K562 (cell line): ENCODE measurements at regions not wholly inside any gene's neighbourhood (a gene's known extent, or its start where the extent isn't known, plus 50 kb on each side); places are given as distances from the start of the nearest gene placed in this dataset.
A peak's percentile ranks its signal among the peaks of the same experiment; 100 is the strongest.

Experiments
- BRCA1 ChIP-seq, 2 experiments: fragments of 450-650 bp in 1 of 2; sonication (generic) in 1 of 2; formaldehyde crosslinking in 1 of 2; IDR thresholded peaks; 2 replicates each; pipeline versions ENCODE4 v1.5.0 to v1.6.1; 2017 to 2020; ENCODE audit warnings: mild to moderate bottlenecking in 1 of 2, missing genetic modification reagents in 1 of 2
- CTBP1 ChIP-seq: fragments of 450-650 bp; IDR thresholded peaks from 2 replicates; pipeline ENCODE4 v1.6.1; 2016; ENCODE audit warnings: borderline replicate concordance
- EZH2 ChIP-seq: IDR thresholded peaks from 2 replicates; pipeline ENCODE4 v1.6.1; 2012; ENCODE audit warnings: low read depth, mild to moderate bottlenecking, inconsistent platforms, low read length, borderline replicate concordance
- LCOR ChIP-seq: sonication (generic); formaldehyde crosslinking; IDR thresholded peaks from 2 replicates; pipeline ENCODE4 v1.8.0; 2022; ENCODE audit warnings: mild to moderate bottlenecking, missing genetic modification reagents
- MYC ChIP-seq, 2 experiments: fragments of 250-450 bp in 1 of 2; sonication (Bioruptor Pico) in 1 of 2; IDR thresholded peaks; 2 replicates each; pipeline versions ENCODE4 v1.5.1 to v1.6.1; 2012 to 2021; ENCODE audit warnings: low read depth in 2 of 2, borderline replicate concordance in 1 of 2, improper control_type of control experiment in 1 of 2, low read length in 1 of 2, mild to moderate bottlenecking in 1 of 2, moderate library complexity in 1 of 2
- NFXL1 ChIP-seq: fragments of 450-650 bp; formaldehyde crosslinking; IDR thresholded peaks from 2 replicates; pipeline ENCODE4 v1.4.0; 2021; ENCODE audit warnings: mild to moderate bottlenecking
- PTRF ChIP-seq: fragments of 450-650 bp; IDR thresholded peaks from 2 replicates; pipeline ENCODE4 v1.6.1; 2016; ENCODE audit warnings: mild to moderate bottlenecking, missing genetic modification characterization, missing compliant biosample characterization
- RBM14 ChIP-seq: fragments of 200-400 bp; formaldehyde crosslinking; IDR thresholded peaks from 2 replicates; pipeline ENCODE4 v1.6.1; 2018; ENCODE audit warnings: low read depth, mild to moderate bottlenecking, low read length, moderate library complexity, borderline replicate concordance; ENCODE audit not compliant: insufficient read depth
- RBM22 ChIP-seq: fragments of 200-400 bp; formaldehyde crosslinking; IDR thresholded peaks from 2 replicates; pipeline ENCODE4 v1.6.1; 2018; ENCODE audit warnings: low read length, low read depth; ENCODE audit not compliant: poor library complexity, severe bottlenecking
- SMARCE1 ChIP-seq: fragments of 450-650 bp; IDR thresholded peaks from 2 replicates; pipeline ENCODE4 v1.7.1; 2016; ENCODE audit warnings: mild to moderate bottlenecking
- ZNF668 ChIP-seq: fragments of 250-450 bp; sonication (Bioruptor Pico); IDR thresholded peaks from 2 replicates; pipeline ENCODE4 v1.8.0; 2022; ENCODE audit warnings: mild to moderate bottlenecking, inconsistent platforms
- TF ChIP-seq, protein P1 (sequence below), 2 experiments: fragments of 450-650 bp; IDR thresholded peaks; 2 replicates each; pipeline ENCODE4 v1.6.1; 2018; ENCODE audit warnings: mild to moderate bottlenecking in 2 of 2, low read depth in 1 of 2; ENCODE audit not compliant: partially characterized antibody in 2 of 2
- TF ChIP-seq, protein P2 (sequence below), 2 experiments: fragments of 450-650 bp in 1 of 2; sonication (generic) in 1 of 2; formaldehyde crosslinking; conservative IDR thresholded peaks; 2 replicates each; pipeline versions ENCODE4 v1.4.0 to v1.8.1; 2020 to 2022; ENCODE audit warnings: mild to moderate bottlenecking in 1 of 2, missing genetic modification reagents in 1 of 2

DNA sequence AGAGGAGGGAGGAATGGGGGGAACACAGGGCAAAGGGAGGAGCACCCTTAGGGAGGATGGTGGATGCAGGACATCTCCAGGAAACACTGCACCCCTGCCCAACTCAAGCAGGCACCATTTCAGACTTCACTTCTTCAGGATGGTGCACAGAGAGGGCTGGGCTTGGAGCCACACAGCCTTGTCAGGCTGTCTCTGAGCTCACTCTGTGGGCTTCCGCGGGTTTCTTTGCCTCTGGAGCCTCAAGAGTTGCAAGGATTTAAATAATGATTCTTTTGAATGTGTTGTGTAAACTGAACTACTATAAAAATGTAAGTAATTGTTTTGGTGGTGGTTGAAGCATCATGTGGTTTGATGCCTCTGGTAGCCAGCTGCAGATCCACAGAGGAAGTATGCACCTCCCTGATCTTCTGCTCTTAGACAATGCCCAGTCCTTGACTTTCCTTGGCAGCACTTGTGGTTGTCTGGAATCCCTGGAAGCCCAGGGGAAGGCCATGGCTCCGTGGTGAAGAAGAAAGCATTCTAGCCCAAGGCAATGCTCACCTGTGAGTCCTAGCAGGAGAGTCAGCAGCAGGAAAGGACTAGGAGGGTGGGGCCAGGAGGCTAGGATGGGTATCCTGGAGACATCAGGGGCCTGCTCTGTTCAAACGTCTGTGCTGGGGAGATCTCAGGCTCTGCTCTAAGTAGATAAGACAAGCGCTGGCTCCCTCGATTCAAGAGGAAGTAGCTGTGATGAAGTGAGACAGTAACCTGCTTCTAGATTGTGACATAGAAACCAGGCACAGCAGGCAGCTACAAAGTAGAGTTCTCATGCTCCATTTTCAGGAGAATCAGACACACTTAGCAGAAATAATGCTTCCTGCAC, 50.2 kb upstream of the SIRPG start (continued):
- no peak for TF ChIP-seq BRCA1 (IDR thresholded peaks at IDR 0.05)
- no peak for TF ChIP-seq BRCA1 (CRISPR knock-in tag; IDR thresholded peaks at IDR 0.05)
- no peak for TF ChIP-seq MYC (IDR thresholded peaks at IDR 0.05; ENCODE audit: low read depth, low read length)
- TF ChIP-seq MYC (CRISPR knock-in tag; IDR thresholded peaks at IDR 0.05; ENCODE audit: borderline replicate concordance, low read depth) = no peak
- TF ChIP-seq NFXL1 (CRISPR knock-in tag) = no peak
- no peak for TF ChIP-seq ZNF668 (CRISPR knock-in tag)
- no peak for TF ChIP-seq PTRF (tag)
- no peak for TF ChIP-seq RBM14
- TF ChIP-seq CTBP1 = peak; percentile 54; the same call in 1 of the 2 replicates
- TF ChIP-seq, protein P1, sequence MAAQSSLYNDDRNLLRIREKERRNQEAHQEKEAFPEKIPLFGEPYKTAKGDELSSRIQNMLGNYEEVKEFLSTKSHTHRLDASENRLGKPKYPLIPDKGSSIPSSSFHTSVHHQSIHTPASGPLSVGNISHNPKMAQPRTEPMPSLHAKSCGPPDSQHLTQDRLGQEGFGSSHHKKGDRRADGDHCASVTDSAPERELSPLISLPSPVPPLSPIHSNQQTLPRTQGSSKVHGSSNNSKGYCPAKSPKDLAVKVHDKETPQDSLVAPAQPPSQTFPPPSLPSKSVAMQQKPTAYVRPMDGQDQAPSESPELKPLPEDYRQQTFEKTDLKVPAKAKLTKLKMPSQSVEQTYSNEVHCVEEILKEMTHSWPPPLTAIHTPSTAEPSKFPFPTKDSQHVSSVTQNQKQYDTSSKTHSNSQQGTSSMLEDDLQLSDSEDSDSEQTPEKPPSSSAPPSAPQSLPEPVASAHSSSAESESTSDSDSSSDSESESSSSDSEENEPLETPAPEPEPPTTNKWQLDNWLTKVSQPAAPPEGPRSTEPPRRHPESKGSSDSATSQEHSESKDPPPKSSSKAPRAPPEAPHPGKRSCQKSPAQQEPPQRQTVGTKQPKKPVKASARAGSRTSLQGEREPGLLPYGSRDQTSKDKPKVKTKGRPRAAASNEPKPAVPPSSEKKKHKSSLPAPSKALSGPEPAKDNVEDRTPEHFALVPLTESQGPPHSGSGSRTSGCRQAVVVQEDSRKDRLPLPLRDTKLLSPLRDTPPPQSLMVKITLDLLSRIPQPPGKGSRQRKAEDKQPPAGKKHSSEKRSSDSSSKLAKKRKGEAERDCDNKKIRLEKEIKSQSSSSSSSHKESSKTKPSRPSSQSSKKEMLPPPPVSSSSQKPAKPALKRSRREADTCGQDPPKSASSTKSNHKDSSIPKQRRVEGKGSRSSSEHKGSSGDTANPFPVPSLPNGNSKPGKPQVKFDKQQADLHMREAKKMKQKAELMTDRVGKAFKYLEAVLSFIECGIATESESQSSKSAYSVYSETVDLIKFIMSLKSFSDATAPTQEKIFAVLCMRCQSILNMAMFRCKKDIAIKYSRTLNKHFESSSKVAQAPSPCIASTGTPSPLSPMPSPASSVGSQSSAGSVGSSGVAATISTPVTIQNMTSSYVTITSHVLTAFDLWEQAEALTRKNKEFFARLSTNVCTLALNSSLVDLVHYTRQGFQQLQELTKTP (IDR thresholded peaks at IDR 0.05; ENCODE audit: low read depth in 1 of 2, partially characterized antibody in 2 of 2) = no peak
- no peak for TF ChIP-seq LCOR (CRISPR knock-in tag)
- no peak for TF ChIP-seq EZH2
- TF ChIP-seq RBM22 = no peak
- TF ChIP-seq SMARCE1 = no peak
- TF ChIP-seq, protein P2, sequence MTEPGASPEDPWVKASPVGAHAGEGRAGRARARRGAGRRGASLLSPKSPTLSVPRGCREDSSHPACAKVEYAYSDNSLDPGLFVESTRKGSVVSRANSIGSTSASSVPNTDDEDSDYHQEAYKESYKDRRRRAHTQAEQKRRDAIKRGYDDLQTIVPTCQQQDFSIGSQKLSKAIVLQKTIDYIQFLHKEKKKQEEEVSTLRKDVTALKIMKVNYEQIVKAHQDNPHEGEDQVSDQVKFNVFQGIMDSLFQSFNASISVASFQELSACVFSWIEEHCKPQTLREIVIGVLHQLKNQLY (CRISPR knock-in tag; conservative IDR thresholded peaks at IDR 0.05) = no peak
